Transverse colon (tissue), 4 donors: ENCODE measurements at regions not wholly inside any gene's neighbourhood (a gene's known extent, or its start where the extent isn't known, plus 50 kb on each side); places are given as distances from the start of the nearest gene placed in this dataset.

Experiments
- DNase-seq: peaks from one replicate; pipeline ENCODE4 v3.0.0-alpha.2; 2019
- H3K27ac ChIP-seq, 4 donors: fragments of 200-600 bp; sonication (generic); 2 replicates each; pipeline ENCODE4 v1.5.1; 2016 to 2018; ENCODE audit warnings: inconsistent platforms in 4 of 4
- H3K27me3 ChIP-seq: fragments of 200-600 bp; sonication (generic); 2 replicates; pipeline ENCODE4 v1.5.1; 2017; ENCODE audit warnings: inconsistent platforms
- H3K36me3 ChIP-seq, 4 donors: fragments of 200-600 bp; sonication (generic); 2 replicates each; pipeline ENCODE4 v1.5.1; 2017 to 2019; ENCODE audit warnings: inconsistent platforms in 4 of 4
- H3K4me1 ChIP-seq, 4 donors: fragments of 200-600 bp; sonication (generic); 2 replicates each; pipeline ENCODE4 v1.5.1; 2017 to 2020; ENCODE audit warnings: inconsistent platforms in 4 of 4
- H3K4me3 ChIP-seq, 4 donors: fragments of 200-600 bp; sonication (generic); 1 replicate in 1 of 4; 2 replicates in 3 of 4; pipeline versions ENCODE4 v1.5.1 to v1.6.1; 2017 to 2019; ENCODE audit warnings: inconsistent platforms in 4 of 4
- H3K9me3 ChIP-seq, 2 donors: fragments of 200-600 bp; sonication (generic); 2 replicates each; pipeline ENCODE4 v1.5.1; 2017 to 2019; ENCODE audit warnings: inconsistent platforms in 2 of 2
- EP300 ChIP-seq: sonication (generic); formaldehyde crosslinking; IDR thresholded peaks from one replicate; pipeline ENCODE4 v1.6.1; 2017; ENCODE audit warnings: antibody characterized with exemption, low read depth
- POLR2A ChIP-seq: fragments of 450-650 bp; IDR thresholded peaks from one replicate; pipeline ENCODE4 v1.6.1; 2016; ENCODE audit warnings: antibody characterized with exemption, mild to moderate bottlenecking, moderate library complexity
- POLR2AphosphoS5 ChIP-seq, 3 donors: sonication (generic); formaldehyde crosslinking; IDR thresholded peaks; one replicate each; pipeline ENCODE4 v1.6.1; 2016; ENCODE audit warnings: antibody characterized with exemption in 3 of 3
- WGBS, 2 donors: methylation state at CpG; one replicate each; pipeline ENCODE4 v1.1.5; 2018; ENCODE audit warnings: low coverage in 1 of 2; 5-methylcytosine and 5-hydroxymethylcytosine counted together
- in situ Hi-C, 4 donors: fragments of 200-750 bp; cut with MboI; loops; one replicate each; pipeline versions ENCODE4 v1.15.0 to v1.15.1; 2017; ENCODE audit warnings: low sequenced_read_pairs in 3 of 4, low pct_ligation_motif_present in 1 of 4, low pct_unique_long_range_greater_than_20kb in 1 of 4
- intact Hi-C: fragments of 100-400 bp; cut with DNase I; formaldehyde crosslinking; loops from one replicate; pipeline ENCODE4 v1.15.1; 2023; ENCODE audit warnings: low total_unique reads
- TF ChIP-seq, protein P1 (sequence below), 5 experiments: fragments of 200-600 bp in 3 of 5; fragments of 450-650 bp in 2 of 5; sonication (generic) in 3 of 5; IDR thresholded peaks; 1 replicate in 2 of 5; 2 replicates in 3 of 5; pipeline ENCODE4 v1.5.1; 2016 to 2017; ENCODE audit warnings: antibody characterized with exemption in 5 of 5, inconsistent platforms in 3 of 5, mild to moderate bottlenecking in 2 of 5, moderate library complexity in 1 of 5

DNA sequence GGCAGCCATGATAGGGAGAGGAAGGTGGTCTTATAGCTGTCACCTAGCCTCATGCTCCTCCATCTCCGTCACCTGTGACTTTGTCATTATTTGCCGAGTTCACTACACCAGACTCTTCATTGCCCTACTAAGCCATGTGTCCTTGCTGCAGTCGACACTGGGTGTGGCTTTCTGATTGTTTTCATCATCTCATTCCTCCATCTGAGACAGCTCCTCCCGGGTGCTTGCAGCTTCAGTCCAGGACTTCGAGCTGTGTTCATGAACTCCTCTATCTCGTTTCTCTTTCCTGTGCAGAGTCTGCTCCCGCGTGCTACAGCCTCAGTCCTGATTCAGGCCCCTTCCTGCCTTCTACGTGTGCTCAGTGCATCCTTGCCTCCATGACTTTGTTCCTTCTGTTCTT lies 295.1 kb upstream of the TNP1 start:
- TF ChIP-seq POLR2AphosphoS5 (IDR thresholded peaks at IDR 0.05): no peak
- TF ChIP-seq, protein P1, sequence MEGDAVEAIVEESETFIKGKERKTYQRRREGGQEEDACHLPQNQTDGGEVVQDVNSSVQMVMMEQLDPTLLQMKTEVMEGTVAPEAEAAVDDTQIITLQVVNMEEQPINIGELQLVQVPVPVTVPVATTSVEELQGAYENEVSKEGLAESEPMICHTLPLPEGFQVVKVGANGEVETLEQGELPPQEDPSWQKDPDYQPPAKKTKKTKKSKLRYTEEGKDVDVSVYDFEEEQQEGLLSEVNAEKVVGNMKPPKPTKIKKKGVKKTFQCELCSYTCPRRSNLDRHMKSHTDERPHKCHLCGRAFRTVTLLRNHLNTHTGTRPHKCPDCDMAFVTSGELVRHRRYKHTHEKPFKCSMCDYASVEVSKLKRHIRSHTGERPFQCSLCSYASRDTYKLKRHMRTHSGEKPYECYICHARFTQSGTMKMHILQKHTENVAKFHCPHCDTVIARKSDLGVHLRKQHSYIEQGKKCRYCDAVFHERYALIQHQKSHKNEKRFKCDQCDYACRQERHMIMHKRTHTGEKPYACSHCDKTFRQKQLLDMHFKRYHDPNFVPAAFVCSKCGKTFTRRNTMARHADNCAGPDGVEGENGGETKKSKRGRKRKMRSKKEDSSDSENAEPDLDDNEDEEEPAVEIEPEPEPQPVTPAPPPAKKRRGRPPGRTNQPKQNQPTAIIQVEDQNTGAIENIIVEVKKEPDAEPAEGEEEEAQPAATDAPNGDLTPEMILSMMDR (IDR thresholded peaks at IDR 0.05): no peak
- TF ChIP-seq EP300: no peak
- no peak for TF ChIP-seq POLR2A
- Histone ChIP-seq H3K36me3 (no peaks in the 10 kb centered on the region), H3K9me3 (no peaks in the 10 kb centered on the region), H3K27me3 (no peaks in the 10 kb centered on the region), H3K4me3 (no peak overlapping the region), H3K27ac (no peak overlapping the region), H3K4me1 (no peaks in the 10 kb centered on the region)
- no peak for DNase-seq
- 78 to 84% methylated on average over 7 to 9 of the region's 9 CpGs for WGBS, 2 donors
- in situ Hi-C loops: loop anchor here in 1 of 4 donors (25.0 kb wide), 1 partner anchor 468 kb away; the partner anchor contains the start of gene IGFBP5
- intact Hi-C loops: no loop called here

- Histone ChIP-seq H3K27ac (no peak overlapping the region), H3K36me3 (no peaks in the 10 kb centered on the region), H3K9me3 (no peaks in the 10 kb centered on the region), H3K27me3 (no peaks in the 10 kb centered on the region), H3K4me3 (no peak overlapping the region), H3K4me1 (no peaks in the 10 kb centered on the region)
- intact Hi-C loops: no loop called here
- in situ Hi-C loops: loop anchor here in 1 of 4 donors (25.0 kb wide), 1 partner anchor 466 kb away; the partner anchor contains the start of gene IGFBP5
- TF ChIP-seq POLR2A (no peak), EP300 (no peak), POLR2AphosphoS5 (IDR thresholded peaks at IDR 0.05) (no peak)
- TF ChIP-seq, protein P1 (IDR thresholded peaks at IDR 0.05): no peak
- WGBS, 2 donors: 84 to 92% methylated on average over 4 to 5 of the region's 5 CpGs
- no peak for DNase-seq
These were observed 293.6 kb upstream of the TNP1 start for GRCh38 chr2:217153510-217153909.

DNA sequence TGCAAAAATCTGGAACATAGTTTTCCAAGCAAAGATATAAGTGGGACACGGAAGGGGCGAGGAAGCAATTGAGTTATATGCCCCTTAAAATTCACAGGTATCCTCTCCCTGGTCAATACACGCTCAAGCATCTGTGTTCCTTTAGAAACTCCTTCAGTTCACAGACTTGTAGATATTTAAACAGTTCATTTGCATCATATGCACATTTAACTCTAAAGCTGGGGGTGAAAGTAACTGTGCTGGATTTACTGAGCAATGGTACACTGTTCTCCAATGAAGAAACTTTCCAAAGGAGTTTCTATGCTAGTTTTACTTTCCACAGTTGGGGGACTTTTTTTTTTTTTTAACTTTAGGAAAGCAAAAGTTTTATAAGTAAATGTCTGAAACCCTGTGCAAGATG lies 293.0 kb upstream of the TNP1 start:
- no peaks in the 10 kb centered on the region for H3K27me3 ChIP-seq
- intact Hi-C loops (no loop called here), in situ Hi-C loops (loop anchor here in 1 of 4 donors (25.0 kb wide), 1 partner anchor 466 kb away; the partner anchor contains the start of gene IGFBP5)
- no peak overlapping the region for H3K4me3 ChIP-seq
- no peaks in the 10 kb centered on the region for H3K4me1 ChIP-seq
- no peaks in the 10 kb centered on the region for H3K9me3 ChIP-seq
- TF ChIP-seq EP300: no peak
- TF ChIP-seq POLR2AphosphoS5 (IDR thresholded peaks at IDR 0.05): no peak
- TF ChIP-seq, protein P1 (IDR thresholded peaks at IDR 0.05): no peak
- no peak for TF ChIP-seq POLR2A
- H3K36me3 ChIP-seq: no peaks in the 10 kb centered on the region
- H3K27ac ChIP-seq: no peak overlapping the region
- no peak for DNase-seq
- WGBS, 2 donors: 65 to 94% methylated on average over 3 of the region's 3 CpGs

- H3K9me3 ChIP-seq: no peaks in the 10 kb centered on the region
- intact Hi-C loops: no loop called here
- TF ChIP-seq, protein P1 (IDR thresholded peaks at IDR 0.05): no peak
- TF ChIP-seq EP300: no peak
- TF ChIP-seq POLR2AphosphoS5 (IDR thresholded peaks at IDR 0.05): no peak
- TF ChIP-seq POLR2A: no peak
- H3K4me3 ChIP-seq: no peak overlapping the region
- DNase-seq: no peak
- no peaks in the 10 kb centered on the region for H3K36me3 ChIP-seq
- no peak overlapping the region for H3K27ac ChIP-seq
- no peaks in the 10 kb centered on the region for H3K4me1 ChIP-seq
- WGBS, 2 donors: 31 to 67% methylated on average over 2 to 10 of the region's 10 CpGs
- in situ Hi-C loops: loop anchor here in 1 of 4 donors (25.0 kb wide), 1 partner anchor 464 kb away; the partner anchor contains the start of gene IGFBP5
- H3K27me3 ChIP-seq: no peaks in the 10 kb centered on the region
These were observed 291.8 kb upstream of the TNP1 start for GRCh38 chr2:217151509-217152206.
